Naive thymus-derived CD8-positive, alpha-beta T cell (primary cell): ENCODE measurements at regions not wholly inside any gene's neighbourhood (a gene's known extent, or its start where the extent isn't known, plus 50 kb on each side); places are given as distances from the start of the nearest gene placed in this dataset.
"Not testable (repeated sequence)": the region's sequence is repeated elsewhere in the genome, so short reads cannot be mapped to it uniquely, and the experiment has no call there.

ENCODE experiments used
- ATAC-seq, 2 donors: fragments of 150-1000 bp; cut with Tn5 transposase in 1 of 2; sonication (Bioruptor Pico), chemical (Tn5 transposase) in 1 of 2; 1 replicate in 1 of 2; 2 replicates in 1 of 2; pipeline ENCODE4 v1.10.0; 2021; ENCODE audit warnings: mild to moderate bottlenecking in 2 of 2, moderate library complexity in 2 of 2
- POLR2A ChIA-PET: fragments of 350-600 bp; sonication (Branson Sonifier 250); formaldehyde crosslinking; loops from one replicate; lab custom pipeline; 2021; ENCODE audit warnings: antibody characterized with exemption; lab: Charles Lee
- DNase-seq, 10 donors: peaks; one replicate each; pipeline versions ENCODE4 v3.0.0 to v3.0.0-alpha.2; 2020 to 2022
- H3K27ac Mint-ChIP-seq, 10 donors: one replicate each; pipeline ENCODE4 v1.8.0; 2020 to 2022; ENCODE audit warnings: mild to moderate bottlenecking in 10 of 10, mixed read lengths in 10 of 10, moderate library complexity in 4 of 10, inconsistent platforms in 1 of 10
- H3K27me3 Mint-ChIP-seq, 5 donors: one replicate each; pipeline ENCODE4 v1.8.0; 2021 to 2022; ENCODE audit warnings: mixed read lengths in 5 of 5
- H3K36me3 Mint-ChIP-seq, 3 donors: one replicate each; pipeline ENCODE4 v1.8.0; 2020 to 2022; ENCODE audit warnings: mixed read lengths in 3 of 3, mild to moderate bottlenecking in 2 of 3, inconsistent platforms in 1 of 3
- H3K4me1 Mint-ChIP-seq, 4 donors: one replicate each; pipeline ENCODE4 v1.8.0; 2021 to 2022; ENCODE audit warnings: mixed read lengths in 4 of 4
- H3K4me3 Mint-ChIP-seq, 10 donors: one replicate each; pipeline ENCODE4 v1.8.0; 2020 to 2022; ENCODE audit warnings: mild to moderate bottlenecking in 10 of 10, mixed read lengths in 10 of 10, moderate library complexity in 6 of 10, inconsistent platforms in 1 of 10
- H3K9me3 Mint-ChIP-seq, 9 donors: one replicate each; pipeline ENCODE4 v1.8.0; 2020 to 2022; ENCODE audit warnings: mixed read lengths in 9 of 9, mild to moderate bottlenecking in 3 of 9, inconsistent platforms in 1 of 9, moderate library complexity in 1 of 9

GRCh38 chr18:11380968-11381367 is 228.4 kb upstream of the SLC35G4 start:
- Mint-ChIP-seq H3K9me3 (no peaks in the 10 kb centered on the region), H3K27ac (no peak overlapping the region), H3K27me3 (peaks cover 0 to 4% (median 0%) of the 10 kb centered on the region in 5 donors), H3K4me1 (no peaks in the 10 kb centered on the region), H3K4me3 (no peak overlapping the region), H3K36me3 (no peaks in the 10 kb centered on the region)
- ATAC-seq = no peak
- POLR2A ChIA-PET = no interaction called here
- no peak for DNase-seq

GRCh38 chr18:11379660-11380059 is 229.7 kb upstream of the SLC35G4 start:
- Mint-ChIP-seq H3K27ac (no peak overlapping the region), H3K4me3 (no peak overlapping the region), H3K9me3 (no peaks in the 10 kb centered on the region), H3K4me1 (no peaks in the 10 kb centered on the region), H3K36me3 (no peaks in the 10 kb centered on the region), H3K27me3 (peaks cover 0 to 4% (median 0%) of the 10 kb centered on the region in 5 donors)
- ATAC-seq (no peak), DNase-seq (no peak)
- POLR2A ChIA-PET = no interaction called here

GRCh38 chr18:11377766-11378540 is 228.6 kb upstream of the PIEZO2 start:
- Mint-ChIP-seq H3K4me3 (no peak overlapping the region), H3K9me3 (no peaks in the 10 kb centered on the region), H3K27ac (no peak overlapping the region), H3K27me3 (peaks cover 0 to 4% (median 0%) of the 10 kb centered on the region in 5 donors), H3K4me1 (no peaks in the 10 kb centered on the region), H3K36me3 (no peaks in the 10 kb centered on the region)
- ATAC-seq (no peak), DNase-seq (no peak)
- POLR2A ChIA-PET = no interaction called here

GRCh38 chr18:11372163-11372562 is 222.8 kb upstream of the PIEZO2 start:
- Mint-ChIP-seq H3K4me1 (no peaks in the 10 kb centered on the region), H3K27ac (no peak overlapping the region), H3K4me3 (no peak overlapping the region), H3K27me3 (peaks cover 0 to 2% (median 0%) of the 10 kb centered on the region in 5 donors), H3K36me3 (no peaks in the 10 kb centered on the region), H3K9me3 (peaks cover 0 to 3% (median 0%) of the 10 kb centered on the region in 9 donors)
- no peak for DNase-seq
- POLR2A ChIA-PET = no interaction called here
- ATAC-seq = no peak

- POLR2A ChIA-PET = no interaction called here
- no peaks in the 10 kb centered on the region for H3K4me1 Mint-ChIP-seq
- DNase-seq (no peak), ATAC-seq (no peak)
- H3K9me3 Mint-ChIP-seq = peaks cover 0 to 3% (median 0%) of the 10 kb centered on the region in 9 donors
- H3K4me3 Mint-ChIP-seq = no peak overlapping the region
- peaks cover 0 to 2% (median 0%) of the 10 kb centered on the region in 5 donors for H3K27me3 Mint-ChIP-seq
- H3K27ac Mint-ChIP-seq = no peak overlapping the region
- H3K36me3 Mint-ChIP-seq = no peaks in the 10 kb centered on the region
Observed at GRCh38 chr18:11369556-11369955, 220.2 kb upstream of the PIEZO2 start.

- Mint-ChIP-seq H3K36me3 (no peaks in the 10 kb centered on the region), H3K27me3 (peaks cover 0 to 2% (median 0%) of the 10 kb centered on the region in 5 donors), H3K4me1 (no peaks in the 10 kb centered on the region), H3K9me3 (peaks cover 0 to 3% (median 0%) of the 10 kb centered on the region in 9 donors), H3K4me3 (no peak overlapping the region), H3K27ac (no peak overlapping the region)
- POLR2A ChIA-PET = no interaction called here
- DNase-seq (no peak), ATAC-seq (no peak)
Observed at GRCh38 chr18:11368020-11368419, 218.7 kb upstream of the PIEZO2 start.

- H3K27ac Mint-ChIP-seq = no peak overlapping the region
- POLR2A ChIA-PET = no interaction called here
- DNase-seq (no peak), ATAC-seq (no peak)
- peaks cover 0 to 3% (median 0%) of the 10 kb centered on the region in 9 donors for H3K9me3 Mint-ChIP-seq
- no peaks in the 10 kb centered on the region for H3K4me1 Mint-ChIP-seq
- H3K36me3 Mint-ChIP-seq = no peaks in the 10 kb centered on the region
- H3K27me3 Mint-ChIP-seq = peaks cover 0 to 2% (median 0%) of the 10 kb centered on the region in 5 donors
- H3K4me3 Mint-ChIP-seq = no peak overlapping the region
Observed at GRCh38 chr18:11367351-11367750, 218.0 kb upstream of the PIEZO2 start.

GRCh38 chr18:11366410-11366809 is 217.0 kb upstream of the PIEZO2 start:
- Mint-ChIP-seq H3K27ac (no peak overlapping the region), H3K4me3 (no peak overlapping the region), H3K36me3 (no peaks in the 10 kb centered on the region), H3K27me3 (peaks cover 0 to 2% (median 0%) of the 10 kb centered on the region in 5 donors), H3K4me1 (no peaks in the 10 kb centered on the region), H3K9me3 (peaks cover 0 to 3% (median 0%) of the 10 kb centered on the region in 9 donors)
- POLR2A ChIA-PET = no interaction called here
- DNase-seq (no peak), ATAC-seq (no peak)

GRCh38 chr18:11362856-11363255 is 213.5 kb upstream of the PIEZO2 start:
- Mint-ChIP-seq H3K4me1 (no peaks in the 10 kb centered on the region), H3K36me3 (no peaks in the 10 kb centered on the region), H3K4me3 (no peak overlapping the region), H3K27ac (no peak overlapping the region), H3K27me3 (no peaks in the 10 kb centered on the region), H3K9me3 (peaks cover 0 to 3% (median 0%) of the 10 kb centered on the region in 9 donors)
- ATAC-seq = no peak
- POLR2A ChIA-PET = no interaction called here
- no peak for DNase-seq

GRCh38 chr18:11361862-11362261 is 212.5 kb upstream of the PIEZO2 start:
- H3K27ac Mint-ChIP-seq, DNase-seq, H3K9me3 Mint-ChIP-seq, H3K36me3 Mint-ChIP-seq, POLR2A ChIA-PET, H3K4me3 Mint-ChIP-seq, H3K4me1 Mint-ChIP-seq, H3K27me3 Mint-ChIP-seq, ATAC-seq: not testable (repeated sequence)

- no peak for DNase-seq
- H3K27me3 Mint-ChIP-seq = no peaks in the 10 kb centered on the region
- no peak for ATAC-seq
- H3K36me3 Mint-ChIP-seq = no peaks in the 10 kb centered on the region
- POLR2A ChIA-PET = no interaction called here
- no peaks in the 10 kb centered on the region for H3K4me1 Mint-ChIP-seq
- H3K27ac Mint-ChIP-seq = no peak overlapping the region
- H3K4me3 Mint-ChIP-seq = no peak overlapping the region
- peaks cover 0 to 5% (median 0%) of the 10 kb centered on the region in 9 donors for H3K9me3 Mint-ChIP-seq
Observed at GRCh38 chr18:11357678-11358077, 208.3 kb upstream of the PIEZO2 start.

GRCh38 chr18:11344576-11344975 is 195.2 kb upstream of the PIEZO2 start:
- POLR2A ChIA-PET, H3K27me3 Mint-ChIP-seq, DNase-seq, H3K27ac Mint-ChIP-seq, H3K4me3 Mint-ChIP-seq, ATAC-seq, H3K4me1 Mint-ChIP-seq: not testable (repeated sequence)
- Mint-ChIP-seq H3K9me3 (peaks cover 8 to 43% (median 15%) of the 10 kb centered on the region in 9 donors), H3K36me3 (peaks cover 0 to 16% (median 0%) of the 10 kb centered on the region in 3 donors)

- H3K36me3 Mint-ChIP-seq = peaks cover 0 to 16% (median 0%) of the 10 kb centered on the region in 3 donors
- no peak overlapping the region for H3K27ac Mint-ChIP-seq
- no peak overlapping the region for H3K4me3 Mint-ChIP-seq
- DNase-seq (no peak), ATAC-seq (no peak)
- no peaks in the 10 kb centered on the region for H3K4me1 Mint-ChIP-seq
- H3K9me3 Mint-ChIP-seq = peaks cover 3 to 39% (median 12%) of the 10 kb centered on the region in 9 donors
- POLR2A ChIA-PET = no interaction called here
- no peaks in the 10 kb centered on the region for H3K27me3 Mint-ChIP-seq
Observed at GRCh38 chr18:11343096-11343495, 193.7 kb upstream of the PIEZO2 start.

GRCh38 chr18:11342115-11342514 is 192.7 kb upstream of the PIEZO2 start:
- H3K27ac Mint-ChIP-seq, H3K27me3 Mint-ChIP-seq, DNase-seq, H3K4me1 Mint-ChIP-seq, ATAC-seq, POLR2A ChIA-PET, H3K4me3 Mint-ChIP-seq: not testable (repeated sequence)
- Mint-ChIP-seq H3K9me3 (peaks cover 0 to 30% (median 10%) of the 10 kb centered on the region in 9 donors), H3K36me3 (peaks cover 0 to 11% (median 0%) of the 10 kb centered on the region in 3 donors)
